ENCODE measurements at regions not wholly inside any gene's neighbourhood (a gene's known extent, or its start where the extent isn't known, plus 50 kb on each side); places are given as distances from the start of the nearest gene placed in this dataset.

- no peak for TF ChIP-seq AFF4 (CRISPR knock-in tag; IDR thresholded peaks at IDR 0.05; ENCODE audit: borderline replicate concordance)
- no peak for TF ChIP-seq USF2 (CRISPR knock-in tag; IDR thresholded peaks at IDR 0.05)
- TF ChIP-seq CDX4 (CRISPR knock-in tag; IDR thresholded peaks at IDR 0.05; ENCODE audit: borderline replicate concordance), result no peak
- TF ChIP-seq ZNF671 (CRISPR knock-in tag; IDR thresholded peaks at IDR 0.05), result no peak
- TF ChIP-seq ZBTB43 (CRISPR knock-in tag; IDR thresholded peaks at IDR 0.05), result no peak
- TF ChIP-seq CREM (CRISPR knock-in tag; IDR thresholded peaks at IDR 0.05), result no peak
- no peak for TF ChIP-seq E2F4 (CRISPR knock-in tag; IDR thresholded peaks at IDR 0.05; ENCODE audit: borderline replicate concordance, low read depth)
- TF ChIP-seq RELA (CRISPR knock-in tag; IDR thresholded peaks at IDR 0.05; ENCODE audit: borderline replicate concordance), result no peak
Observed at GRCh38 chr3:73797311-73797710, 172.6 kb upstream of the PDZRN3 start (continued).

GRCh38 chr3:73796382-73796781, 171.6 kb upstream of the PDZRN3 start:
- DNase-seq (ENCODE audit: low spot score) (no peak), ATAC-seq (no peak)
- H3K9me3 Mint-ChIP-seq, result peaks cover 8% of the 10 kb centered on the region; the same call in 1 of the 2 replicates
- no peaks in the 10 kb centered on the region for H3K36me3 Mint-ChIP-seq
- no peak overlapping the region for H3K4me3 Mint-ChIP-seq
- no peak overlapping the region for H3K27ac Mint-ChIP-seq
- H3K27me3 Mint-ChIP-seq (ENCODE audit: low read depth), result no peaks in the 10 kb centered on the region
- peaks cover 8% of the 10 kb centered on the region for H3K4me1 Mint-ChIP-seq
- POLR2A ChIA-PET, result interaction anchor here (0.6 kb wide), 1 partner anchor 1458 kb away, joined by 3 read pairs; no protein-coding TSS in a partner anchor
- CTCF ChIA-PET, result no interaction called here
- TF ChIP-seq TCF7 (CRISPR knock-in tag; IDR thresholded peaks at IDR 0.05; ENCODE audit: low read depth) (no peak), ZNF671 (CRISPR knock-in tag; IDR thresholded peaks at IDR 0.05) (no peak), CDX4 (CRISPR knock-in tag; IDR thresholded peaks at IDR 0.05; ENCODE audit: borderline replicate concordance) (no peak), ZNF121 (CRISPR knock-in tag; IDR thresholded peaks at IDR 0.05) (no peak), USF2 (CRISPR knock-in tag; IDR thresholded peaks at IDR 0.05) (no peak), RORB (CRISPR knock-in tag; IDR thresholded peaks at IDR 0.05) (no peak), STAT6 (CRISPR knock-in tag; conservative IDR thresholded peaks at IDR 0.05; ENCODE audit: low read depth) (no peak), JAZF1 (CRISPR knock-in tag; IDR thresholded peaks at IDR 0.05) (no peak), MLX (CRISPR knock-in tag; IDR thresholded peaks at IDR 0.05) (no peak), FOXP4 (CRISPR knock-in tag; IDR thresholded peaks at IDR 0.05) (no peak)
